Body of pancreas (tissue), 4 donors: ENCODE measurements at regions not wholly inside any gene's neighbourhood (a gene's known extent, or its start where the extent isn't known, plus 50 kb on each side); places are given as distances from the start of the nearest gene placed in this dataset.

Source experiments
- POLR2A ChIP-seq, 3 donors: fragments of 450-650 bp; IDR thresholded peaks; one replicate each; pipeline ENCODE4 v1.6.1; 2016; ENCODE audit warnings: antibody characterized with exemption in 3 of 3, mild to moderate bottlenecking in 2 of 3
- TF ChIP-seq, protein P1 (sequence below), 7 experiments: fragments of 450-650 bp in 4 of 7; fragments of 200-600 bp in 3 of 7; sonication (generic) in 3 of 7; IDR thresholded peaks; one replicate each; pipeline ENCODE4 v1.5.1; 2016 to 2019; ENCODE audit warnings: antibody characterized with exemption in 7 of 7

DNA sequence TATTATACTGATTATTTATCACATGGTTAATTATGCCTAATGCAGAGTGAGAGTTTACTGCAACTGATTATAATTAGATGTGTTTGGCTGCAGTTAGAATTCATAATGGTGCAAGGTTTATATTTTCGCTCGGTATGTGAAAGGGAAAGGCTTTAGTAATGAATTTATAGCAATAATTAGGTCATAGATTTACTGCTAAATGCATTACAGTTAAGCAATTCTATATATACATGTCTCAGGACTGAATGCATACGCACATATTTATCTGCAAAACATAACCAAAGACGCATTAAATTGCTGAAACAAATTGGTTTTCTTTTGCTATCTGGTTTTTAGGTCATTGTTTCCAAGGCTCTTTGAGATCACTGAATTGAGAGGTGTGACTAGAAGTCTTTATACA lies 428.1 kb upstream of the PDE3A start:
- TF ChIP-seq, protein P1, sequence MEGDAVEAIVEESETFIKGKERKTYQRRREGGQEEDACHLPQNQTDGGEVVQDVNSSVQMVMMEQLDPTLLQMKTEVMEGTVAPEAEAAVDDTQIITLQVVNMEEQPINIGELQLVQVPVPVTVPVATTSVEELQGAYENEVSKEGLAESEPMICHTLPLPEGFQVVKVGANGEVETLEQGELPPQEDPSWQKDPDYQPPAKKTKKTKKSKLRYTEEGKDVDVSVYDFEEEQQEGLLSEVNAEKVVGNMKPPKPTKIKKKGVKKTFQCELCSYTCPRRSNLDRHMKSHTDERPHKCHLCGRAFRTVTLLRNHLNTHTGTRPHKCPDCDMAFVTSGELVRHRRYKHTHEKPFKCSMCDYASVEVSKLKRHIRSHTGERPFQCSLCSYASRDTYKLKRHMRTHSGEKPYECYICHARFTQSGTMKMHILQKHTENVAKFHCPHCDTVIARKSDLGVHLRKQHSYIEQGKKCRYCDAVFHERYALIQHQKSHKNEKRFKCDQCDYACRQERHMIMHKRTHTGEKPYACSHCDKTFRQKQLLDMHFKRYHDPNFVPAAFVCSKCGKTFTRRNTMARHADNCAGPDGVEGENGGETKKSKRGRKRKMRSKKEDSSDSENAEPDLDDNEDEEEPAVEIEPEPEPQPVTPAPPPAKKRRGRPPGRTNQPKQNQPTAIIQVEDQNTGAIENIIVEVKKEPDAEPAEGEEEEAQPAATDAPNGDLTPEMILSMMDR (IDR thresholded peaks at IDR 0.05), result no peak
- TF ChIP-seq POLR2A (IDR thresholded peaks at IDR 0.05), result no peak
